H1 (cell line): ENCODE measurements at regions not wholly inside any gene's neighbourhood (a gene's known extent, or its start where the extent isn't known, plus 50 kb on each side); places are given as distances from the start of the nearest gene placed in this dataset.

Source experiments
- EZH2 ChIP-seq: fragments of 200-600 bp; sonication (generic); IDR thresholded peaks from 2 replicates; pipeline ENCODE4 v1.7.1; 2012; ENCODE audit warnings: low read depth, mild to moderate bottlenecking, moderate library complexity, low read length, inconsistent platforms; ENCODE audit not compliant: severe bottlenecking
- POLR2A ChIP-seq, 2 experiments: IDR thresholded peaks; 1 replicate in 1 of 2; 2 replicates in 1 of 2; pipeline ENCODE4 v1.6.1; 2011; ENCODE audit warnings: low read depth in 2 of 2, low read length in 2 of 2, mild to moderate bottlenecking in 2 of 2; ENCODE audit errors: control extremely low read depth in 1 of 2
- POU5F1 ChIP-seq: IDR thresholded peaks from 2 replicates; pipeline ENCODE4 v1.6.1; 2011; ENCODE audit warnings: low read depth, mild to moderate bottlenecking, low read length, moderate library complexity
- SIRT6 ChIP-seq: IDR thresholded peaks from one replicate; pipeline ENCODE4 v1.7.1; 2012; ENCODE audit warnings: low read length, inconsistent platforms
- TF ChIP-seq, protein P1 (sequence below): IDR thresholded peaks from 2 replicates; pipeline ENCODE4 v1.6.1; 2012; ENCODE audit warnings: low read length, inconsistent platforms

DNA sequence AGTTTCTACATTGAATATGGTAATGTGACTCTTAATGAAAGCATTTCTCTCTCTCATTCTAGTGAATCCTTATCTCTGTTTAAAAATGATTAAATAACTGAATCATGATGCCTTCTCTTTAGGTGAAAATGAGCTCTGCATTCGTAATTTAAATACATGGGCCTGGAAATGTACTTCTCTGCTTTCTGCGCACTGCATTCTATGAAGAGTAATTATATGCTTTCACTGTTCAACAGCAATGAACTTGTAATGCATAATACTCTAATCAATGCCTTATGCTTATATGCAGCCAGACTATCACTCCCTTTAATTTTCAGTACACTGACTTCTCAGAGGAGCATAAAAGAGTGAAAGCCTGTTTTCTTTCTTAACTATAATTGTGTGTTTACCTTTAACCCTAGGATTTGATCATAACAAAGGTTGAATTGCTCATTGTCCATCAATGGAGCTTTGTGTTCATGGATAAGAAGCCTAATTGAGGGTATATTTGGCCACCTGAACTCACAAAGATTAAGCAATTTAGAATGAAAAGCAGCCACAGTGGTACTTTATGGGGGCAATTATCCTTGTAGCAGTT lies 330.8 kb upstream of the PDZRN3 start (continued):
- TF ChIP-seq, protein P1, sequence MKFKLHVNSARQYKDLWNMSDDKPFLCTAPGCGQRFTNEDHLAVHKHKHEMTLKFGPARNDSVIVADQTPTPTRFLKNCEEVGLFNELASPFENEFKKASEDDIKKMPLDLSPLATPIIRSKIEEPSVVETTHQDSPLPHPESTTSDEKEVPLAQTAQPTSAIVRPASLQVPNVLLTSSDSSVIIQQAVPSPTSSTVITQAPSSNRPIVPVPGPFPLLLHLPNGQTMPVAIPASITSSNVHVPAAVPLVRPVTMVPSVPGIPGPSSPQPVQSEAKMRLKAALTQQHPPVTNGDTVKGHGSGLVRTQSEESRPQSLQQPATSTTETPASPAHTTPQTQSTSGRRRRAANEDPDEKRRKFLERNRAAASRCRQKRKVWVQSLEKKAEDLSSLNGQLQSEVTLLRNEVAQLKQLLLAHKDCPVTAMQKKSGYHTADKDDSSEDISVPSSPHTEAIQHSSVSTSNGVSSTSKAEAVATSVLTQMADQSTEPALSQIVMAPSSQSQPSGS, result no peak
- TF ChIP-seq POLR2A (IDR thresholded peaks at IDR 0.05; ENCODE audit: control extremely low read depth in 1 of 2, low read depth in 2 of 2, low read length in 2 of 2) (no peak), SIRT6 (no peak), EZH2 (no peak), POU5F1 (no peak)
